CD4-positive, alpha-beta T cell (primary cell): ENCODE measurements at regions not wholly inside any gene's neighbourhood (a gene's known extent, or its start where the extent isn't known, plus 50 kb on each side); places are given as distances from the start of the nearest gene placed in this dataset.

ENCODE experiments used
- ATAC-seq: fragments of 200-7000 bp; cut with Tn5 transposase; one replicate; pipeline ENCODE4 v1.10.0; 2022; ENCODE audit warnings: mild to moderate bottlenecking; ENCODE audit not compliant: poor library complexity
- CTCF ChIA-PET: fragments of 350-600 bp; sonication (Branson Sonifier 250); formaldehyde crosslinking; loops from one replicate; lab custom pipeline; 2021; ENCODE audit warnings: antibody characterized with exemption, inconsistent platforms; lab: Charles Lee
- POLR2A ChIA-PET: fragments of 350-600 bp; sonication (Branson Sonifier 250); formaldehyde crosslinking; loops from one replicate; lab custom pipeline; 2021; ENCODE audit warnings: antibody characterized with exemption, inconsistent platforms; lab: Charles Lee
- DNase-seq, 14 experiments: peaks; one replicate each; pipeline ENCODE4 v3.0.0-alpha.2; 2013 to 2020; ENCODE audit warnings: mixed read lengths in 2 of 14
- H3K27ac ChIP-seq, 2 donors: one replicate each; pipeline versions ENCODE4 v1.5.1 to v1.7.0; 2013; ENCODE audit warnings: low read length in 2 of 2, low read depth in 1 of 2, mild to moderate bottlenecking in 1 of 2
- H3K27me3 ChIP-seq, 2 experiments: 1 replicate in 1 of 2; 2 replicates in 1 of 2; pipeline versions ENCODE4 v1.6.1 to v1.7.0; 2013; ENCODE audit warnings: low read length in 2 of 2, control low read depth in 1 of 2, mild to moderate bottlenecking in 1 of 2, moderate library complexity in 1 of 2; ENCODE audit not compliant: insufficient read depth in 2 of 2, control insufficient read depth in 1 of 2
- H3K36me3 ChIP-seq: one replicate; pipeline ENCODE4 v1.6.1; 2013; ENCODE audit warnings: low read length, control low read depth; ENCODE audit not compliant: insufficient read depth
- H3K4me1 ChIP-seq: one replicate; pipeline ENCODE4 v1.6.1; 2013; ENCODE audit warnings: low read length, control low read depth; ENCODE audit not compliant: insufficient read depth
- H3K4me3 ChIP-seq: one replicate; pipeline ENCODE4 v1.5.1; 2013; ENCODE audit warnings: mild to moderate bottlenecking, low read length, moderate library complexity
- H3K9me3 ChIP-seq, 2 experiments: 1 replicate in 1 of 2; 2 replicates in 1 of 2; pipeline versions ENCODE4 v1.6.1 to v1.7.0; 2013; ENCODE audit warnings: low read length in 2 of 2, mild to moderate bottlenecking in 2 of 2, control low read depth in 1 of 2, moderate library complexity in 1 of 2; ENCODE audit not compliant: control insufficient read depth in 1 of 2, insufficient read depth in 1 of 2
- H3K27ac Mint-ChIP-seq: one replicate; pipeline ENCODE4 v1.8.0; 2020; ENCODE audit warnings: mixed read lengths
- H3K27me3 Mint-ChIP-seq: one replicate; pipeline ENCODE4 v1.8.0; 2021; ENCODE audit warnings: mixed read lengths
- H3K36me3 Mint-ChIP-seq: one replicate; pipeline ENCODE4 v1.8.0; 2021; ENCODE audit warnings: low read depth, mixed read lengths
- H3K4me1 Mint-ChIP-seq: one replicate; pipeline ENCODE4 v1.8.0; 2021; ENCODE audit warnings: low read depth, mixed read lengths
- H3K4me3 Mint-ChIP-seq: one replicate; pipeline ENCODE4 v1.8.0; 2020; ENCODE audit warnings: mild to moderate bottlenecking, mixed read lengths
- H3K9me3 Mint-ChIP-seq: one replicate; pipeline ENCODE4 v1.8.0; 2020; ENCODE audit warnings: mixed read lengths
- CTCF ChIP-seq: fragments of 200-600 bp; IDR thresholded peaks from one replicate; pipeline ENCODE4 v1.8.0; 2022; ENCODE audit warnings: antibody characterized with exemption, mild to moderate bottlenecking
- intact Hi-C, 2 experiments: fragments of 100-400 bp; cut with DNase I in 1 of 2; cut with micrococcal nuclease in 1 of 2; formaldehyde crosslinking; loops; one replicate each; pipeline versions ENCODE4 v1.15.1 to v1.9.0; 2023 to 2025; cut with DNase I, micrococcal nuclease

- no peak for ATAC-seq
- intact Hi-C loops = no loop called here
- H3K27me3 ChIP-seq = no peaks in the 10 kb centered on the region
- DNase-seq = no peak
- H3K9me3 ChIP-seq = no peaks in the 10 kb centered on the region
- H3K36me3 Mint-ChIP-seq = no peaks in the 10 kb centered on the region
- H3K4me3 ChIP-seq = no peak overlapping the region
- H3K27me3 Mint-ChIP-seq = no peaks in the 10 kb centered on the region
- no peaks in the 10 kb centered on the region for H3K4me1 Mint-ChIP-seq
- H3K27ac Mint-ChIP-seq = no peak overlapping the region
- H3K4me3 Mint-ChIP-seq = no peak overlapping the region
- no peak overlapping the region for H3K27ac ChIP-seq
- peaks cover 10% of the 10 kb centered on the region for H3K9me3 Mint-ChIP-seq
- POLR2A ChIA-PET = no interaction called here
- no peaks in the 10 kb centered on the region for H3K36me3 ChIP-seq
- CTCF ChIA-PET = no interaction called here
- no peaks in the 10 kb centered on the region for H3K4me1 ChIP-seq
- TF ChIP-seq CTCF = no peak
Measured at GRCh38 chr5:93289942-93290341, 291.1 kb downstream of the NR2F1-AS1 start.

GRCh38 chr5:93285461-93285860 is 295.6 kb downstream of the NR2F1-AS1 start:
- no peak for ATAC-seq
- Mint-ChIP-seq H3K27me3 (no peaks in the 10 kb centered on the region), H3K4me3 (no peak overlapping the region), H3K36me3 (no peaks in the 10 kb centered on the region), H3K9me3 (peaks cover 10% of the 10 kb centered on the region), H3K4me1 (no peaks in the 10 kb centered on the region), H3K27ac (no peak overlapping the region)
- DNase-seq = no peak
- H3K27ac ChIP-seq = no peak overlapping the region
- CTCF ChIA-PET = no interaction called here
- no peaks in the 10 kb centered on the region for H3K4me1 ChIP-seq
- H3K4me3 ChIP-seq = no peak overlapping the region
- POLR2A ChIA-PET = no interaction called here
- H3K36me3 ChIP-seq = no peaks in the 10 kb centered on the region
- H3K27me3 ChIP-seq = no peaks in the 10 kb centered on the region
- no peak for TF ChIP-seq CTCF
- no peaks in the 10 kb centered on the region for H3K9me3 ChIP-seq
- intact Hi-C loops = no loop called here

GRCh38 chr5:93281980-93282772 is 298.8 kb downstream of the NR2F1-AS1 start:
- Mint-ChIP-seq H3K4me3 (no peak overlapping the region), H3K4me1 (no peaks in the 10 kb centered on the region), H3K27ac (no peak overlapping the region), H3K9me3 (peaks cover 9% of the 10 kb centered on the region), H3K27me3 (no peaks in the 10 kb centered on the region), H3K36me3 (no peaks in the 10 kb centered on the region)
- Histone ChIP-seq H3K9me3 (no peaks in the 10 kb centered on the region), H3K36me3 (no peaks in the 10 kb centered on the region), H3K27ac (no peak overlapping the region), H3K4me3 (no peak overlapping the region), H3K4me1 (no peaks in the 10 kb centered on the region), H3K27me3 (no peaks in the 10 kb centered on the region)
- TF ChIP-seq CTCF = no peak
- CTCF ChIA-PET = no interaction called here
- ATAC-seq (no peak), DNase-seq (no peak)
- POLR2A ChIA-PET = no interaction called here
- intact Hi-C loops = no loop called here
